Endothelial cell (in vitro differentiated cells): ENCODE measurements at regions not wholly inside any gene's neighbourhood (a gene's known extent, or its start where the extent isn't known, plus 50 kb on each side); places are given as distances from the start of the nearest gene placed in this dataset.
"Not testable (repeated sequence)": the region's sequence is repeated elsewhere in the genome, so short reads cannot be mapped to it uniquely, and the experiment has no call there.

Source experiments
- DNase-seq: peaks from one replicate; pipeline ENCODE4 v3.0.0; 2021; ENCODE audit warnings: low spot score
- H3K27ac Mint-ChIP-seq: one replicate; pipeline ENCODE4 v1.8.0; 2021; ENCODE audit warnings: mixed read lengths, inconsistent platforms; ENCODE audit not compliant: unreplicated experiment
- H3K27me3 Mint-ChIP-seq: one replicate; pipeline ENCODE4 v1.8.0; 2021; ENCODE audit warnings: mild to moderate bottlenecking, moderate library complexity, mixed read lengths, inconsistent platforms; ENCODE audit not compliant: unreplicated experiment
- H3K36me3 Mint-ChIP-seq: one replicate; pipeline ENCODE4 v1.8.0; 2021; ENCODE audit warnings: mild to moderate bottlenecking, low read depth, mixed read lengths, inconsistent platforms; ENCODE audit not compliant: unreplicated experiment
- H3K4me1 Mint-ChIP-seq: one replicate; pipeline ENCODE4 v1.8.0; 2021; ENCODE audit warnings: mild to moderate bottlenecking, mixed read lengths, inconsistent platforms; ENCODE audit not compliant: unreplicated experiment
- H3K4me3 Mint-ChIP-seq: one replicate; pipeline ENCODE4 v1.8.0; 2021; ENCODE audit warnings: mild to moderate bottlenecking, mixed read lengths, inconsistent platforms; ENCODE audit not compliant: unreplicated experiment
- H3K9me3 Mint-ChIP-seq: one replicate; pipeline ENCODE4 v1.8.0; 2021; ENCODE audit warnings: mixed read lengths, inconsistent platforms; ENCODE audit not compliant: unreplicated experiment
- CTCF ChIP-seq: fragments of 200-600 bp; sonication (generic); IDR thresholded peaks from one replicate; pipeline ENCODE4 v1.5.0; 2021; ENCODE audit warnings: antibody characterized with exemption; ENCODE audit not compliant: unreplicated experiment

GRCh38 chr5:86546044-86546443 lies 71.7 kb upstream of the COX7C start:
- Mint-ChIP-seq H3K27ac (no peak overlapping the region), H3K9me3 (no peaks in the 10 kb centered on the region), H3K4me3 (no peak overlapping the region), H3K4me1 (no peaks in the 10 kb centered on the region), H3K27me3 (no peaks in the 10 kb centered on the region), H3K36me3 (no peaks in the 10 kb centered on the region)
- no peak for DNase-seq
- TF ChIP-seq CTCF, result no peak

- no peak for DNase-seq
- no peak overlapping the region for H3K27ac Mint-ChIP-seq
- no peaks in the 10 kb centered on the region for H3K36me3 Mint-ChIP-seq
- no peaks in the 10 kb centered on the region for H3K27me3 Mint-ChIP-seq
- TF ChIP-seq CTCF, result no peak
- no peak overlapping the region for H3K4me3 Mint-ChIP-seq
- no peaks in the 10 kb centered on the region for H3K4me1 Mint-ChIP-seq
- H3K9me3 Mint-ChIP-seq, result no peaks in the 10 kb centered on the region
Measured at GRCh38 chr5:86546582-86546981, 71.2 kb upstream of the COX7C start.

- H3K27me3 Mint-ChIP-seq, result no peaks in the 10 kb centered on the region
- H3K9me3 Mint-ChIP-seq, result no peaks in the 10 kb centered on the region
- H3K27ac Mint-ChIP-seq, result no peak overlapping the region
- no peaks in the 10 kb centered on the region for H3K4me1 Mint-ChIP-seq
- DNase-seq, result no peak
- no peak overlapping the region for H3K4me3 Mint-ChIP-seq
- H3K36me3 Mint-ChIP-seq, result no peaks in the 10 kb centered on the region
- TF ChIP-seq CTCF, result no peak
Measured at GRCh38 chr5:86554638-86555037, 63.1 kb upstream of the COX7C start.

GRCh38 chr5:86557920-86558319 lies 59.8 kb upstream of the COX7C start:
- no peak overlapping the region for H3K4me3 Mint-ChIP-seq
- H3K36me3 Mint-ChIP-seq, result no peaks in the 10 kb centered on the region
- H3K4me1 Mint-ChIP-seq, result no peaks in the 10 kb centered on the region
- H3K9me3 Mint-ChIP-seq, result no peaks in the 10 kb centered on the region
- no peak overlapping the region for H3K27ac Mint-ChIP-seq
- H3K27me3 Mint-ChIP-seq, result no peaks in the 10 kb centered on the region
- no peak for TF ChIP-seq CTCF
- no peak for DNase-seq

GRCh38 chr5:86565197-86565789 lies 52.4 kb upstream of the COX7C start:
- Mint-ChIP-seq H3K4me1 (no peaks in the 10 kb centered on the region), H3K27ac (no peak overlapping the region), H3K9me3 (no peaks in the 10 kb centered on the region), H3K4me3 (no peak overlapping the region), H3K36me3 (no peaks in the 10 kb centered on the region), H3K27me3 (peaks cover 2% of the 10 kb centered on the region)
- DNase-seq, result no peak
- no peak for TF ChIP-seq CTCF

- H3K36me3 Mint-ChIP-seq, H3K4me3 Mint-ChIP-seq, DNase-seq, H3K4me1 Mint-ChIP-seq, H3K9me3 Mint-ChIP-seq, H3K27me3 Mint-ChIP-seq, H3K27ac Mint-ChIP-seq: not testable (repeated sequence)
Measured at GRCh38 chr5:86566030-86566429, 51.7 kb upstream of the COX7C start.
